B cell (primary cell): ENCODE measurements at regions not wholly inside any gene's neighbourhood (a gene's known extent, or its start where the extent isn't known, plus 50 kb on each side); places are given as distances from the start of the nearest gene placed in this dataset.

Experiments
- ATAC-seq: fragments of 200-7000 bp; cut with Tn5 transposase; one replicate; pipeline ENCODE4 v1.10.0; 2021; ENCODE audit warnings: low read depth, mild to moderate bottlenecking, moderate number of reproducible peaks, moderate library complexity
- CTCF ChIA-PET: fragments of 350-600 bp; sonication (Branson Sonifier 250); formaldehyde crosslinking; loops from one replicate; lab custom pipeline; 2021; ENCODE audit warnings: antibody characterized with exemption, inconsistent platforms; lab: Charles Lee
- POLR2A ChIA-PET: fragments of 350-600 bp; sonication (Branson Sonifier 250); formaldehyde crosslinking; loops from one replicate; lab custom pipeline; 2021; ENCODE audit warnings: antibody characterized with exemption; lab: Charles Lee
- DNase-seq: peaks from one replicate; pipeline ENCODE4 v3.0.0; 2013
- H2AFZ ChIP-seq: 2 replicates; pipeline ENCODE4 v1.6.1; 2012; ENCODE audit warnings: mild to moderate bottlenecking, low read depth, low read length; ENCODE audit not compliant: insufficient read depth, poor library complexity, severe bottlenecking
- H3K27ac ChIP-seq, 2 donors: 1 replicate in 1 of 2; 2 replicates in 1 of 2; pipeline ENCODE4 v1.5.1; 2012 to 2013; ENCODE audit warnings: low read length in 2 of 2, mild to moderate bottlenecking in 2 of 2, moderate library complexity in 1 of 2
- H3K27me3 ChIP-seq, 4 experiments: fragments of 200-600 bp in 1 of 4; sonication (generic) in 1 of 4; replicated peaks in 1 of 4; 1 replicate in 2 of 4; 2 replicates in 2 of 4; pipeline versions ENCODE4 v1.6.1 to v1.7.0; 2013 to 2016; ENCODE audit warnings: low read length in 3 of 4, mild to moderate bottlenecking in 2 of 4, mixed read lengths in 1 of 4, moderate library complexity in 1 of 4; ENCODE audit not compliant: insufficient read depth in 4 of 4, control insufficient read depth in 3 of 4; ENCODE audit errors: control extremely low read depth in 1 of 4
- H3K36me3 ChIP-seq, 2 experiments: replicated peaks in 1 of 2; 1 replicate in 1 of 2; 2 replicates in 1 of 2; pipeline versions ENCODE4 v1.6.1 to v1.7.1; 2013; ENCODE audit warnings: low read length in 1 of 2; ENCODE audit not compliant: insufficient read depth in 2 of 2, control insufficient read depth in 1 of 2; ENCODE audit errors: control extremely low read depth in 1 of 2, extremely low read depth in 1 of 2
- H3K4me1 ChIP-seq, 2 donors: fragments of 200-600 bp in 1 of 2; sonication (generic) in 1 of 2; 1 replicate in 1 of 2; 2 replicates in 1 of 2; pipeline versions ENCODE4 v1.5.1 to v1.6.1; 2013 to 2017; ENCODE audit warnings: low read length in 2 of 2; ENCODE audit not compliant: control insufficient read depth in 2 of 2, insufficient read depth in 2 of 2
- H3K4me2 ChIP-seq: replicated peaks from 2 replicates; pipeline ENCODE3; 2012; ENCODE audit warnings: mild to moderate bottlenecking, low read depth, low read length; ENCODE audit not compliant: poor library complexity, severe bottlenecking
- H3K4me3 ChIP-seq, 5 experiments: fragments of 200-600 bp in 1 of 5; sonication (generic) in 1 of 5; 1 replicate in 3 of 5; 2 replicates in 2 of 5; pipeline versions ENCODE4 v1.5.1 to v1.7.0; 2011 to 2016; ENCODE audit warnings: low read length in 4 of 5, mild to moderate bottlenecking in 4 of 5, low read depth in 2 of 5, control low read depth in 1 of 5, moderate library complexity in 1 of 5; ENCODE audit not compliant: insufficient read depth in 1 of 5; ENCODE audit errors: control extremely low read depth in 1 of 5, extremely low read depth in 1 of 5
- H3K79me2 ChIP-seq: fragments of 200-600 bp; sonication (generic); one replicate; pipeline ENCODE4 v1.6.0; 2016; ENCODE audit warnings: low read length; ENCODE audit not compliant: control insufficient read depth, insufficient read depth
- H3K9ac ChIP-seq: fragments of 200-600 bp; sonication (generic); 2 replicates; pipeline ENCODE4 v1.6.1; 2017; ENCODE audit warnings: mild to moderate bottlenecking, low read length, moderate library complexity
- H3K9me3 ChIP-seq, 3 donors: one replicate each; pipeline versions ENCODE4 v1.6.1 to v1.7.1; 2013; ENCODE audit warnings: low read length in 2 of 3; ENCODE audit not compliant: control insufficient read depth in 2 of 3, insufficient read depth in 1 of 3; ENCODE audit errors: control extremely low read depth in 1 of 3
- H4K20me1 ChIP-seq: 2 replicates; pipeline ENCODE4 v1.6.0; 2012; ENCODE audit warnings: mild to moderate bottlenecking, low read length; ENCODE audit not compliant: insufficient read depth, control insufficient read depth, poor library complexity, severe bottlenecking
- H3K27ac Mint-ChIP-seq: one replicate; pipeline ENCODE4 v1.8.0; 2021; ENCODE audit warnings: mixed read lengths
- H3K27me3 Mint-ChIP-seq: one replicate; pipeline ENCODE4 v1.8.0; 2021; ENCODE audit warnings: mixed read lengths
- H3K4me1 Mint-ChIP-seq: one replicate; pipeline ENCODE4 v1.8.0; 2021; ENCODE audit warnings: mixed read lengths
- H3K4me3 Mint-ChIP-seq: one replicate; pipeline ENCODE4 v1.8.0; 2021; ENCODE audit warnings: mixed read lengths
- H3K9me3 Mint-ChIP-seq: one replicate; pipeline ENCODE4 v1.8.0; 2022; ENCODE audit warnings: mixed read lengths; ENCODE audit not compliant: insufficient read depth
- EZH2 ChIP-seq: IDR thresholded peaks from 2 replicates; pipeline ENCODE4 v1.6.1; 2012; ENCODE audit warnings: borderline replicate concordance, low read depth, mild to moderate bottlenecking, moderate library complexity, low read length; ENCODE audit not compliant: insufficient read depth, poor library complexity, severe bottlenecking
- WGBS: methylation state at CpG from one replicate; pipeline ENCODE4 v1.1.5; 2013; ENCODE audit warnings: missing lambda C conversion rate; ENCODE audit not compliant: insufficient coverage; 5-methylcytosine and 5-hydroxymethylcytosine counted together
- intact Hi-C: fragments of 100-400 bp; cut with micrococcal nuclease; formaldehyde crosslinking; loops from one replicate; pipeline ENCODE4 v1.10.0; 2022
- TF ChIP-seq, protein P1 (sequence below): fragments of 200-600 bp; IDR thresholded peaks from one replicate; pipeline ENCODE4 v1.8.0; 2022; ENCODE audit warnings: antibody characterized with exemption, mild to moderate bottlenecking

DNA sequence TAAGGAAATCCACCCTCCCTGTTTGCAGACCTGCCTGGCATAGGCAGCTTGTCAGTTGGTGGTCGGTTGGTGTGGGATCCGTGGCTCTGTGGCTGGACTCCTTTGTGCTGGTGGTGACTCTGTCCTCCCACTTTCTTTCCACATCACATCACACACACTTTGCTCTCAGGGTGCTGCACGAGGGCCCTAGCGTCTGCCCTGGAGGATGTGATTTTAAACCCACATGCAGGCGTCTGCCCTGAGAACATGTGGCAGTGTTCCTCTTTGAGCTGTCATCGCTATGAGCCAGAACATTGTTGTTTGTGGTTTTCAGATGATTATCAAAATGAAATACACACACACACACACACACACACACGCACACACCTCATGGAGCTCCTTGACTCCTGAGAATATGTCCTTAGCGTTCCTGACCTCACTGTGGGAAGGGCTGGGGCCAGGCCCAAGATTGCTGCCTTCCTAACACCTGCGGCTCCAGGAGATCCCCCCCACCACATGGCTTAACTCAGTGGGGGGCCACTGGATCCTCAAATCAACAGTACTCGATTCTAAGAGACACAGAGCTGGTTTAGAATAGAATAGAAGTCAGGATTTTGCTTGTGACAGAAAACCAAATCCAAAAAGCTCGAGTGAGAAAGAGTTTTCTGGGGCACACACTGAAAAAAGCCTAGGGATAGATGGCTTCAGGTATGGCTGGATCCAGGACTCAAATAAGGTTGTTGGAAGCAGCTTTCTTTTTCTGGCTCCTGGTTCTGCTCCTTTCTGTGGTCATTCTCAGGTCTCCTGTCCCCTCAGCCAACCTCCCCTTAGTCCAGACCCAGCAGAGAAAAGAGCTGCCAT lies 54.8 kb downstream of the RTP5 start:
- DNase-seq = no peak
- H3K4me3 Mint-ChIP-seq = no peak overlapping the region
- Histone ChIP-seq H3K79me2 (peaks cover 5% of the 10 kb centered on the region), H3K9me3 (no peaks in the 10 kb centered on the region), H3K4me3 (no peak overlapping the region), H3K4me2 (no peak overlapping the region), H3K36me3 (no peaks in the 10 kb centered on the region), H3K27me3 (no peaks in the 10 kb centered on the region), H3K4me1 (no peaks in the 10 kb centered on the region), H3K27ac (no peak overlapping the region), H4K20me1 (peaks cover 11% of the 10 kb centered on the region), H2AFZ (no peak overlapping the region), H3K9ac (no peak overlapping the region)
- no peaks in the 10 kb centered on the region for H3K4me1 Mint-ChIP-seq
- no peak for TF ChIP-seq EZH2
- TF ChIP-seq, protein P1, sequence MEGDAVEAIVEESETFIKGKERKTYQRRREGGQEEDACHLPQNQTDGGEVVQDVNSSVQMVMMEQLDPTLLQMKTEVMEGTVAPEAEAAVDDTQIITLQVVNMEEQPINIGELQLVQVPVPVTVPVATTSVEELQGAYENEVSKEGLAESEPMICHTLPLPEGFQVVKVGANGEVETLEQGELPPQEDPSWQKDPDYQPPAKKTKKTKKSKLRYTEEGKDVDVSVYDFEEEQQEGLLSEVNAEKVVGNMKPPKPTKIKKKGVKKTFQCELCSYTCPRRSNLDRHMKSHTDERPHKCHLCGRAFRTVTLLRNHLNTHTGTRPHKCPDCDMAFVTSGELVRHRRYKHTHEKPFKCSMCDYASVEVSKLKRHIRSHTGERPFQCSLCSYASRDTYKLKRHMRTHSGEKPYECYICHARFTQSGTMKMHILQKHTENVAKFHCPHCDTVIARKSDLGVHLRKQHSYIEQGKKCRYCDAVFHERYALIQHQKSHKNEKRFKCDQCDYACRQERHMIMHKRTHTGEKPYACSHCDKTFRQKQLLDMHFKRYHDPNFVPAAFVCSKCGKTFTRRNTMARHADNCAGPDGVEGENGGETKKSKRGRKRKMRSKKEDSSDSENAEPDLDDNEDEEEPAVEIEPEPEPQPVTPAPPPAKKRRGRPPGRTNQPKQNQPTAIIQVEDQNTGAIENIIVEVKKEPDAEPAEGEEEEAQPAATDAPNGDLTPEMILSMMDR = no peak
- ChIA-PET POLR2A (no interaction called here), CTCF (no interaction called here)
- 80% methylated on average over 3 of the region's 11 CpGs for WGBS
- intact Hi-C loops = no loop called here
- no peaks in the 10 kb centered on the region for H3K27me3 Mint-ChIP-seq
- H3K9me3 Mint-ChIP-seq = no peaks in the 10 kb centered on the region
- no peak for ATAC-seq
- no peak overlapping the region for H3K27ac Mint-ChIP-seq

GRCh38 chr2:241924909-241925250 lies 55.4 kb downstream of the RTP5 start:
- Histone ChIP-seq H3K36me3 (no peaks in the 10 kb centered on the region), H3K4me3 (no peak overlapping the region), H3K27ac (no peak overlapping the region), H3K9me3 (no peaks in the 10 kb centered on the region), H3K79me2 (peaks cover 5% of the 10 kb centered on the region), H3K4me1 (no peaks in the 10 kb centered on the region), H4K20me1 (peaks cover 14% of the 10 kb centered on the region), H3K4me2 (no peak overlapping the region), H3K9ac (no peak overlapping the region), H3K27me3 (no peaks in the 10 kb centered on the region), H2AFZ (no peak overlapping the region)
- DNase-seq = no peak
- Mint-ChIP-seq H3K4me3 (no peak overlapping the region), H3K9me3 (no peaks in the 10 kb centered on the region), H3K27ac (no peak overlapping the region), H3K4me1 (no peaks in the 10 kb centered on the region), H3K27me3 (no peaks in the 10 kb centered on the region)
- TF ChIP-seq EZH2 = no peak
- TF ChIP-seq, protein P1 = no peak
- POLR2A ChIA-PET = no interaction called here
- WGBS = 92% methylated on average over 7 of the region's 7 CpGs
- CTCF ChIA-PET = no interaction called here
- no peak for ATAC-seq
- intact Hi-C loops = no loop called here
